Lower leg skin (tissue), 3 donors: ENCODE measurements at regions not wholly inside any gene's neighbourhood (a gene's known extent, or its start where the extent isn't known, plus 50 kb on each side); places are given as distances from the start of the nearest gene placed in this dataset.

ENCODE experiments used
- POLR2A ChIP-seq, 2 donors: fragments of 450-650 bp; IDR thresholded peaks; one replicate each; pipeline ENCODE4 v1.6.1; 2016 to 2017; ENCODE audit warnings: antibody characterized with exemption in 2 of 2, mild to moderate bottlenecking in 1 of 2, moderate library complexity in 1 of 2
- TF ChIP-seq, protein P1 (sequence below), 3 donors: fragments of 450-650 bp; IDR thresholded peaks; one replicate each; pipeline ENCODE4 v1.5.1; 2016; ENCODE audit warnings: antibody characterized with exemption in 3 of 3, mild to moderate bottlenecking in 3 of 3, moderate library complexity in 2 of 3

- TF ChIP-seq, protein P1, sequence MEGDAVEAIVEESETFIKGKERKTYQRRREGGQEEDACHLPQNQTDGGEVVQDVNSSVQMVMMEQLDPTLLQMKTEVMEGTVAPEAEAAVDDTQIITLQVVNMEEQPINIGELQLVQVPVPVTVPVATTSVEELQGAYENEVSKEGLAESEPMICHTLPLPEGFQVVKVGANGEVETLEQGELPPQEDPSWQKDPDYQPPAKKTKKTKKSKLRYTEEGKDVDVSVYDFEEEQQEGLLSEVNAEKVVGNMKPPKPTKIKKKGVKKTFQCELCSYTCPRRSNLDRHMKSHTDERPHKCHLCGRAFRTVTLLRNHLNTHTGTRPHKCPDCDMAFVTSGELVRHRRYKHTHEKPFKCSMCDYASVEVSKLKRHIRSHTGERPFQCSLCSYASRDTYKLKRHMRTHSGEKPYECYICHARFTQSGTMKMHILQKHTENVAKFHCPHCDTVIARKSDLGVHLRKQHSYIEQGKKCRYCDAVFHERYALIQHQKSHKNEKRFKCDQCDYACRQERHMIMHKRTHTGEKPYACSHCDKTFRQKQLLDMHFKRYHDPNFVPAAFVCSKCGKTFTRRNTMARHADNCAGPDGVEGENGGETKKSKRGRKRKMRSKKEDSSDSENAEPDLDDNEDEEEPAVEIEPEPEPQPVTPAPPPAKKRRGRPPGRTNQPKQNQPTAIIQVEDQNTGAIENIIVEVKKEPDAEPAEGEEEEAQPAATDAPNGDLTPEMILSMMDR (IDR thresholded peaks at IDR 0.05), result no peak
- no peak for TF ChIP-seq POLR2A (IDR thresholded peaks at IDR 0.05)
These were observed 272.1 kb downstream of the HAPSTR1 start for GRCh38 chr16:9363520-9363919.
